ENCODE measurements at regions not wholly inside any gene's neighbourhood (a gene's known extent, or its start where the extent isn't known, plus 50 kb on each side); places are given as distances from the start of the nearest gene placed in this dataset.
"Not testable (repeated sequence)": the region's sequence is repeated elsewhere in the genome, so short reads cannot be mapped to it uniquely, and the experiment has no call there.

DNA sequence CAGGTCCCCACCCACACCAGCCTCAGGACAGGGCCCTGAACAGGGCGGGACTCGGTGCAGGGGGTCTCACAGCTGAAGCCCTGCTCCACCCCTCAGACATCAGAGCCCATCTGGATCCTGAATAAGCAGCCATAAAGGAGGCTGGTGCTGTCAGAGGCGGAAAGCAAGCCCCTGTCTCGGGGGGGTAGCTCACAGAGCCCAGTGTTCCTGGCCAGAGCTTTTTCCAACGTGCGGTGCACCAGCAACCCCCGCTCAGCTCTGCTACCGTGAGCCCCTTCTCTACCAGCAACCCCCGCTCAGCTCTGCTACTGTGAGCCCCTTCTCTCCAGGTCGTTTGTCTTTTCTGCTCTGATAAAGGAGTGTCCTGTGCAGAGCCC is 136.5 kb upstream of the SFSWAP start:
- Histone ChIP-seq H3F3A (ENCODE audit: insufficient read depth, low read length, poor library complexity, severe bottlenecking) (no peaks in the 10 kb centered on the region), H3K4me2 (ENCODE audit: low read length) (no peak overlapping the region), H3K4me3 (ENCODE audit: low read length) (no peak overlapping the region), H3K27me3 (ENCODE audit: insufficient read depth, low read depth, low read length) (no peaks in the 10 kb centered on the region), H4K20me1 (ENCODE audit: insufficient read depth) (no peaks in the 10 kb centered on the region), H2AFZ (ENCODE audit: low read depth, low read length) (no peak overlapping the region), H3K9ac (ENCODE audit: low read length) (no peak overlapping the region), H3K79me2 (replicated peaks; ENCODE audit: insufficient read depth, low read length) (no peaks in the 10 kb centered on the region), H3K36me3 (ENCODE audit: insufficient read depth, low read length) (no peaks in the 10 kb centered on the region), H3K9me2 (ENCODE audit: insufficient read depth, low read length) (no peaks in the 10 kb centered on the region), H3K27ac (ENCODE audit: low read length) (no peak overlapping the region), H3K9me3 (ENCODE audit: low read length) (no peaks in the 10 kb centered on the region)
- TF ChIP-seq RAD21 (conservative IDR thresholded peaks at IDR 0.05): no peak
- TF ChIP-seq EP300 (conservative IDR thresholded peaks at IDR 0.05; ENCODE audit: poor library complexity, severe bottlenecking): no peak
- TF ChIP-seq SMC3 (conservative IDR thresholded peaks at IDR 0.05; ENCODE audit: poor library complexity): no peak
- TF ChIP-seq POLR2AphosphoS5 (IDR thresholded peaks at IDR 0.05): no peak
- TF ChIP-seq TAF1 (IDR thresholded peaks at IDR 0.05; ENCODE audit: low read depth): no peak
- TF ChIP-seq, protein P1, sequence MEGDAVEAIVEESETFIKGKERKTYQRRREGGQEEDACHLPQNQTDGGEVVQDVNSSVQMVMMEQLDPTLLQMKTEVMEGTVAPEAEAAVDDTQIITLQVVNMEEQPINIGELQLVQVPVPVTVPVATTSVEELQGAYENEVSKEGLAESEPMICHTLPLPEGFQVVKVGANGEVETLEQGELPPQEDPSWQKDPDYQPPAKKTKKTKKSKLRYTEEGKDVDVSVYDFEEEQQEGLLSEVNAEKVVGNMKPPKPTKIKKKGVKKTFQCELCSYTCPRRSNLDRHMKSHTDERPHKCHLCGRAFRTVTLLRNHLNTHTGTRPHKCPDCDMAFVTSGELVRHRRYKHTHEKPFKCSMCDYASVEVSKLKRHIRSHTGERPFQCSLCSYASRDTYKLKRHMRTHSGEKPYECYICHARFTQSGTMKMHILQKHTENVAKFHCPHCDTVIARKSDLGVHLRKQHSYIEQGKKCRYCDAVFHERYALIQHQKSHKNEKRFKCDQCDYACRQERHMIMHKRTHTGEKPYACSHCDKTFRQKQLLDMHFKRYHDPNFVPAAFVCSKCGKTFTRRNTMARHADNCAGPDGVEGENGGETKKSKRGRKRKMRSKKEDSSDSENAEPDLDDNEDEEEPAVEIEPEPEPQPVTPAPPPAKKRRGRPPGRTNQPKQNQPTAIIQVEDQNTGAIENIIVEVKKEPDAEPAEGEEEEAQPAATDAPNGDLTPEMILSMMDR (IDR thresholded peaks at IDR 0.05; ENCODE audit: poor library complexity, severe bottlenecking): no peak
- TF ChIP-seq, protein P2, sequence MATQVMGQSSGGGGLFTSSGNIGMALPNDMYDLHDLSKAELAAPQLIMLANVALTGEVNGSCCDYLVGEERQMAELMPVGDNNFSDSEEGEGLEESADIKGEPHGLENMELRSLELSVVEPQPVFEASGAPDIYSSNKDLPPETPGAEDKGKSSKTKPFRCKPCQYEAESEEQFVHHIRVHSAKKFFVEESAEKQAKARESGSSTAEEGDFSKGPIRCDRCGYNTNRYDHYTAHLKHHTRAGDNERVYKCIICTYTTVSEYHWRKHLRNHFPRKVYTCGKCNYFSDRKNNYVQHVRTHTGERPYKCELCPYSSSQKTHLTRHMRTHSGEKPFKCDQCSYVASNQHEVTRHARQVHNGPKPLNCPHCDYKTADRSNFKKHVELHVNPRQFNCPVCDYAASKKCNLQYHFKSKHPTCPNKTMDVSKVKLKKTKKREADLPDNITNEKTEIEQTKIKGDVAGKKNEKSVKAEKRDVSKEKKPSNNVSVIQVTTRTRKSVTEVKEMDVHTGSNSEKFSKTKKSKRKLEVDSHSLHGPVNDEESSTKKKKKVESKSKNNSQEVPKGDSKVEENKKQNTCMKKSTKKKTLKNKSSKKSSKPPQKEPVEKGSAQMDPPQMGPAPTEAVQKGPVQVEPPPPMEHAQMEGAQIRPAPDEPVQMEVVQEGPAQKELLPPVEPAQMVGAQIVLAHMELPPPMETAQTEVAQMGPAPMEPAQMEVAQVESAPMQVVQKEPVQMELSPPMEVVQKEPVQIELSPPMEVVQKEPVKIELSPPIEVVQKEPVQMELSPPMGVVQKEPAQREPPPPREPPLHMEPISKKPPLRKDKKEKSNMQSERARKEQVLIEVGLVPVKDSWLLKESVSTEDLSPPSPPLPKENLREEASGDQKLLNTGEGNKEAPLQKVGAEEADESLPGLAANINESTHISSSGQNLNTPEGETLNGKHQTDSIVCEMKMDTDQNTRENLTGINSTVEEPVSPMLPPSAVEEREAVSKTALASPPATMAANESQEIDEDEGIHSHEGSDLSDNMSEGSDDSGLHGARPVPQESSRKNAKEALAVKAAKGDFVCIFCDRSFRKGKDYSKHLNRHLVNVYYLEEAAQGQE (IDR thresholded peaks at IDR 0.05; ENCODE audit: borderline replicate concordance): no peak
- TF ChIP-seq EZH2 (IDR thresholded peaks at IDR 0.05; ENCODE audit: borderline replicate concordance, insufficient read depth, low read length, poor library complexity, severe bottlenecking): no peak
- TF ChIP-seq MXI1 (conservative IDR thresholded peaks at IDR 0.05; ENCODE audit: poor library complexity, severe bottlenecking): no peak

DNA sequence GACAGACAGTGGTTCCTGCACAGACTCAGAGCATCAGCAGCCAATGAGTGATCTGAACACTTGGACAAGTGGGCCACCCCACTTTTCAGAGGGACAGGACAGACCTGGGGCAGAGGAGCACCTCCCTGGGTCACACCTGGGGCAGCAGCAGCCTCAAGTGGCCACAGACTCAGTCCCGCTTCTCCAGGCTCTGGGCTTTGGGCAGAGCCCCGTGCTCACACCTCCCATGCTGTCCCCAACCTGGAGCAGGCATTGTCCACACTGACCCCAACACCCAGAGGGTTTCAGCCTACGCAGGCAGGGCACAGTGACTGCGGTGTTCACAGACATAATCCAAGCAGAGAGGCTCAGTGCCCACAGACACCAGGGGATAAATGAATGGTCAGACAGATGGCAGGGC is 135.5 kb upstream of the SFSWAP start:
- Histone ChIP-seq H4K20me1 (ENCODE audit: insufficient read depth) (no peaks in the 10 kb centered on the region), H3K9me2 (ENCODE audit: insufficient read depth, low read length) (no peaks in the 10 kb centered on the region), H3K9me3 (ENCODE audit: low read length) (no peaks in the 10 kb centered on the region), H3K4me2 (ENCODE audit: low read length) (no peak overlapping the region), H3K27me3 (ENCODE audit: insufficient read depth, low read depth, low read length) (no peaks in the 10 kb centered on the region), H3K79me2 (replicated peaks; ENCODE audit: insufficient read depth, low read length) (no peaks in the 10 kb centered on the region), H3K9ac (ENCODE audit: low read length) (no peak overlapping the region), H3K27ac (ENCODE audit: low read length) (no peak overlapping the region), H3K36me3 (ENCODE audit: insufficient read depth, low read length) (no peaks in the 10 kb centered on the region), H3K4me3 (ENCODE audit: low read length) (no peak overlapping the region), H2AFZ (ENCODE audit: low read depth, low read length) (no peak overlapping the region), H3F3A (ENCODE audit: insufficient read depth, low read length, poor library complexity, severe bottlenecking) (no peaks in the 10 kb centered on the region)
- TF ChIP-seq TAF1 (IDR thresholded peaks at IDR 0.05; ENCODE audit: low read depth) (no peak), SMC3 (conservative IDR thresholded peaks at IDR 0.05; ENCODE audit: poor library complexity) (no peak), MXI1 (conservative IDR thresholded peaks at IDR 0.05; ENCODE audit: poor library complexity, severe bottlenecking) (no peak), POLR2AphosphoS5 (IDR thresholded peaks at IDR 0.05) (no peak), EP300 (conservative IDR thresholded peaks at IDR 0.05; ENCODE audit: poor library complexity, severe bottlenecking) (no peak), EZH2 (IDR thresholded peaks at IDR 0.05; ENCODE audit: borderline replicate concordance, insufficient read depth, low read length, poor library complexity, severe bottlenecking) (no peak), RAD21 (conservative IDR thresholded peaks at IDR 0.05) (no peak)
- TF ChIP-seq, protein P2 (IDR thresholded peaks at IDR 0.05; ENCODE audit: borderline replicate concordance): no peak
- TF ChIP-seq, protein P1 (IDR thresholded peaks at IDR 0.05; ENCODE audit: poor library complexity, severe bottlenecking): no peak

DNA sequence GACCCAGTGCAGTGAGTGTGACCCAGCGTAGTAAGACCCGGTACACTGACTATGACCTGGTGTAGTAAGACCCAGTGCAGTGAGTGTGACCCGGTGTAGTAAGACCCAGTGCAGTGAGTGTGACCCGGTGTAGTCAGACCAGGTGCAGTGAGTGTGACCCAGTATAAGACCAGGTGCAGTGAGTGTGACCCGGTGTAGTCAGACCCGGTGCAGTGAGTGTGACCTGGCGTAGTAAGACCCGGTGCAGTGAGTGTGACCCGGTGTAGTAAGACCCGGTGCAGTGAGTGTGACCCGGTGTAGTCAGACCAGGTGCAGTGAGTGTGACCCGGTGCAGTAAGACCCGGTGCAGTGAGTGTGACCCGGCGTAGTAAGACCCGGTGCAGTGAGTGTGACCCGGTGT is 134.2 kb upstream of the SFSWAP start:
- not testable (repeated sequence) for H4K20me1 ChIP-seq (ENCODE audit: insufficient read depth); H3K4me3 ChIP-seq (ENCODE audit: low read length); H3K36me3 ChIP-seq (ENCODE audit: insufficient read depth, low read length); H3K9ac ChIP-seq (ENCODE audit: low read length); H3F3A ChIP-seq (ENCODE audit: insufficient read depth, low read length, poor library complexity, severe bottlenecking); H3K4me2 ChIP-seq (ENCODE audit: low read length); H3K79me2 ChIP-seq (replicated peaks; ENCODE audit: insufficient read depth, low read length); H3K9me2 ChIP-seq (ENCODE audit: insufficient read depth, low read length); H3K9me3 ChIP-seq (ENCODE audit: low read length); H2AFZ ChIP-seq (ENCODE audit: low read depth, low read length); H3K27ac ChIP-seq (ENCODE audit: low read length); H3K27me3 ChIP-seq (ENCODE audit: insufficient read depth, low read depth, low read length)

All from neural cell (in vitro differentiated cells).